Stimulated activated CD8-positive, alpha-beta memory T cell treated with anti-CD3 and anti-CD28 coated beads, Interleukin-2, amount 100 ng/mL, for 1 hour (primary cell): ENCODE measurements at regions not wholly inside any gene's neighbourhood (a gene's known extent, or its start where the extent isn't known, plus 50 kb on each side); places are given as distances from the start of the nearest gene placed in this dataset.

Experiments used
- DNase-seq, 2 donors: peaks; one replicate each; pipeline ENCODE4 v3.0.0-alpha.2; 2020; ENCODE audit warnings: low read depth in 2 of 2

DNA sequence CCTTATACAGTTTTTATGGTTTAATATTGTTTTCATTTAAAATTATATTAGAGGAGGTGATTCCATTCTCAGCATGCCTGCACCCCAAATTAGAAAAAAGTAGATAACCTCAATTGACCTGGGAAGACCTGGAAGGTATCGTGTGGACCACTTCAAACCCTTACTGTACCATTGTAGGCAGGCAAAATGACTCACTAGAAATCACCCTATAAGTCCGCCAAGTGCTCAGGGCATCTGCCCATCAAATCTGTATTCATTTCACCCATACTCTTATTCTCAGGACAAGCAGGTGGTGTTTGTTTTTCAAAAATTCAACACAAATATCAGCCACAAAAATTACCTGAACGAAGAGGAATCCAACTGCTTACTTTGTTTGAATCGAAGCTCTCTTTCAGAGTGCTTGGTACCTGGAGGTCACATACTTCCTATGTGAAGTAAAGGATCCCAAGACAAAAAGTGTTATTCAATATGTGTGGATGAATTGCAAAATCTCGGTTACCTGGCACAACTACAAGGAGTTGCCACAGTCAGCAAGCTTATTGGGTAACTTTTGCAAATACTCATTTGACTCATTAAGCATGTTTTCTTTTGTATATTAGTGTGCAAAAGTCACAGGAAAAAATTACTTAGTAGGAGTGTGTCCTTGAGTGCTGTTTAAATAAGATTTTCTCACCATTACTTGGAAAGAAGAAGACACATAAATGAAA lies 216.2 kb downstream of the ENC1 start:
- DNase-seq: no peak

DNA sequence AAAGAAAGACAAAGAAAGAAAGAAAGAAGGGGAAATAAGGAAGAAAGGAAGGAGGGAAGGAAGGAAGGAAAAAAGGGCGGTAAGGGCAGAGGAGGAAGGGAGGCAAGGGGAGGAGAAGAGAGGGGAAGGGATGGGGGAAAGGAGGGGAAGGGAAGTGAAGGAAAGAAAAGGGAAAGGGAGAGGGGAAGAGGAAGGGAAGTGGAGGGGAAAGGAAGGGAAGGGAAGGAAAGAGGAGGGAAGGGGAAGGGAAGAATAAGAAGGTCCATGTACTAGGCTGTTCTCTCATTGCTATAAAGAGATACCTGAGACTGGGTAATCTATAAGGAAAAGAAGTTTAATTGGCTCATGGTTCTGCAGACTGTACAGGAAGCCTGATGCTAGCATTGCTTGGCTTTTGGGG lies 217.1 kb downstream of the ENC1 start:
- DNase-seq: no peak

DNA sequence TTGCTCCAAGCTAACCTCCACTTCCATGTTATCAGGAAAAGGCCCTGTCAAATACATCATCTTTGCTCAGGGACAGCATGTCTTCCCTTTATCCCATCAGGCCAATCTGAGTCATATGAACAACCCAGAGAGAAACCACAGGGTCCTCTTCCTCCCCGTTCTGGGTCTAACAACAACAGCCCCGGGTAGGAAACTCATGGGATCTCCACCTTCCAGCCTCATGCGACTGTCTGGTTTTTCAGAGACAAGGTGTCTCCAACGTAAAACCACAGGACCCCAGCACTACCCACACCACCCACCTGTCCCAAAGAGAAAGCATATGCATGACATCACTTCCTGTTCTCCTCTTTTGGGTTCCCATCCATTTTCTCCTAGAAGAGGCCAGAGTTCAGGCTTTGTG lies 217.9 kb downstream of the ENC1 start:
- no peak for DNase-seq

DNA sequence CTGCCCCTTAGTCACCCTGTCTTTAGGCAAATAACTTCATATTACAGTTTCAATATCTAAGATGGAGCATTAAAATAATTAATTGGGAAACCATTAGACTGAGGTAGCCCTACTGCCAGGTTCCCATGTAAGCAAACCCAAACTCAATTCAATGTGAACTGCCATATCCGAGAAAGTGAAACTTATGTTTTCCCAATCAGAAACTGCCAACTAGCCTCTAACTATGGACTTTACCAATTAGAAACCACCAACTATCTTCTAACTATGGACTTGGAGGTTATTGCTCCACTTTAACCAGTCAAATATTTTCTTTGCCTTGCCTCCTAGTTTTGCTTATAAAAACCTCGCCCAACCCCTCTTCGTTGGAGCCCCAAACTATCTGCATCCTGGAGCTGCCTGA lies 218.5 kb downstream of the ENC1 start:
- no peak for DNase-seq

DNA sequence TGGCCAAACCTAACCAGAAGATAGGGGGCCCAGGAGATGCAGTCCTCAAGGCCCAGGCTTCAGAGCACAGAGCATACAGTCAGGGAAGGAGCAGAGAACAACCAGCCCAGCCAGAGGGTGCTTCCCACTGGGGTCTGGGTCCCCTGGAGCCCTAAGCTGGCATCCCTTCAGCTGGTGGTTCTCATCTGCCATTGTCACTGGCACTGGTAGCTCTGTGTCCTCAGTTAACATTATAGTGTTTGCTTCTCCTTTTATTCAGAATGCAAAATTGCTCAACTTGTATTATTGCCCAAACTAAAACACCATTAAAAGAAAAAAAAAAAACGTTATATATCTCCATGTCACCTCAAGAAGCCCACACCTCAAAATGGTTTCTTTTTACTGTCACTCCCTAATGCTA lies 219.2 kb downstream of the ENC1 start:
- DNase-seq: no peak

DNA sequence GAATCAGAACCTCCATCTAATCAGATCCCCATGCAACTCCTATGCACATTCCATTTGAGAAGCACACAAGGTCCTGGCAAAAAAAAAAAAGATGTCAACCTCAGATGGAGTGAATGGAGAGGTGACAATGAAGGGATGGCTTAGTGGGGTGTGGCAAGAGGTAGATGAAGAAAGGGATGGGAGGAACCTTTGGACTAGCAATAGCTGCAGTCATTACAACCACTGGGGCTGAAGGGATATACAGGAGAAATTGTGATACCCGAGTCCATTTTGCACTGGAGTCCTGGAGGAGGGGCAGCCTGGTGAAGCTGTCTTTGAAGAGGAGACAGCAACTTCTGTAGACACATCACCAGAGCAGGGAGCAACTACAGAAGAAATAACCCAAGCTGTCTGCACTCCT lies 219.6 kb downstream of the ENC1 start:
- no peak for DNase-seq

DNA sequence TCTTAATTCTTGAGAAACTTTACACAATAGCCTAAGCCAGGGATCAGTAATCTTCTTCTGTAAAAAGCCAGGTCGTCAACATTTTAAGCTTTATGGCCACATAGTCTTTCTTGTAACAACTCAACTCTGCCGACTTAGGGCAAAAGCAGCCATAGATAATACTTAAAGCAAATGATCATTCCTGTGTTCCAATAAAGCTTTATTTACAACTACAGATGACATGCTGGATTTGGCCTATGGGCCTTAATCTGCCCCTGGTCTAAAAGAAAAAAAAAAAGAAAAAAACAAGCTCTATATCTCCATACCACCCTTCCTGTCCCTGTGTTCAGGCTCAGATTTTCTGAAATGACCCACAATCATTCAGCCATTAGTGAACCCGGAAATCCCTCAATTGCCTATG lies 220.3 kb downstream of the ENC1 start:
- no peak for DNase-seq

DNA sequence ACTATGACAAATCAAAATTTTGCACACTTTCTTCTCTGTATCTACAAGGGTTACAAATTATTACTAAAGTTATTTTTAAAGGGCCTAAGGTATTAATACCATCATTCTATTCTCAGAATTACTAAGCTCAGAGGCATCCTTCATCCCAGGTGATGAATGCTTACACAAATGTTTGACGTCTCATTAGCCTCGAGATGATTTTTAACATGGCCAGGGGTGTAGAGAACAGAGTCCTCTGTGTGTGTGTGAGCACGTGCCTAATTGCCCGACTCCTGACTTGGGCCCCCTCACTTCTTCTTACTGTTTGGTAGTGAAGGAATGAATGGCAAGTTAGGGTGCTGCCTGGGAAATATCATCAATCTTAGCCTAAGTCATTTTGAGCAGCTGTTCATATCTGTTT lies 221.1 kb downstream of the ENC1 start:
- no peak for DNase-seq

DNA sequence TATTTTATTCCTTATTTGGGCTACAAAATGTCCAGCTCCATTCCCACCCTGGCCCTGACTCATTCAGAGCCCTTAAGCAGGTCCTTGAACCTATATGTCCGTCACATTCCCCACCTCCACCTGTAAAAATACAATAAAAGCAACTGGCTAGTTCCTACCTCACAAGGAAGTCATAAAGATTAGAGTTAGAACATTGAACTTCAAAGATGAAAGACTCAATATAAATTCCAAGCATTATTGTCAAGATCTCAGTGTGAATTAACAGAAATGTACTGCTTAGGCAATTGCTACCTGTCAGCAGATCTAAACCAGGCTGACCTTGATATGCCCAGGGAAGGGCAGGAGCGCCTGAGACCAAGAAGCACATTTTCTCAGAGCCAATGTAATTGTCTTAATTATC lies 221.8 kb downstream of the ENC1 start:
- DNase-seq: no peak

DNA sequence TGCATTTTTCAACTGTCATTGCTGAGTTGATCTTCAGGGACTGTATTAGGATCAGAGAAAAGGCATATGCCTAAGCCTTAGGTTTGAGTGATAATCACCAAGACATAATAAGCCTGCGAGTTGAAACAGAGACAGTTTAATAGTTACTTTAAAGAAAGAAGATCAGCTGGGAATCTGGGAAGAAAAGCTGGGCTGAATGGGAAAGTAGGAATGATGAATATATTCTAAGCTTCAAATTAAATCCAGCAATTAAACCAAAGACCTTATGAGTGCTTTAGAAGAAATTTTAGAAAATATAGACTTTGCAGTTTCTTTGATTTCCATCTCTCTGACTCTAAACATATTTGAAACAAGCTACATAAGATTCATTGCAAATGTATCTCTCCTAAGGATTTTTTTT lies 222.3 kb downstream of the ENC1 start:
- no peak for DNase-seq

DNA sequence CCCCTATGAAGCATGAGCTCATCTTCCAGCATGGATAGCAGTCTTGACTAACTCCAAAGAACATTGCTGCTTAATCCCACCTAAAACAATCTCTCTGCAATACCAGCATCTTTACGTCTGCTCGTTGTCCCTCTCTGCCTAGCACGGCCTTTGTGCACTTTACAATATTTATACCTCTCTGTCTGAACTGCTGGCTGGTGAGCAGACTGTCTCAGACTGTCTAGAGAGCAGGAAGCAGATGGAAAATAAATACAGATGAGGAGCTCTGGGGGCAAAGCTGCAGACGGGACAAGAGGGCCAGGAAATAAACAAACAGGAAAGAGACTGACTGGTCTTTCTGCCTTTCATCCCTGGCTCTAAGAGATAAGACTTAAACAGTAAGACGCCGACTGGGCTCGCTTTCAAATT lies 224.8 kb downstream of the ENC1 start:
- no peak for DNase-seq

DNA sequence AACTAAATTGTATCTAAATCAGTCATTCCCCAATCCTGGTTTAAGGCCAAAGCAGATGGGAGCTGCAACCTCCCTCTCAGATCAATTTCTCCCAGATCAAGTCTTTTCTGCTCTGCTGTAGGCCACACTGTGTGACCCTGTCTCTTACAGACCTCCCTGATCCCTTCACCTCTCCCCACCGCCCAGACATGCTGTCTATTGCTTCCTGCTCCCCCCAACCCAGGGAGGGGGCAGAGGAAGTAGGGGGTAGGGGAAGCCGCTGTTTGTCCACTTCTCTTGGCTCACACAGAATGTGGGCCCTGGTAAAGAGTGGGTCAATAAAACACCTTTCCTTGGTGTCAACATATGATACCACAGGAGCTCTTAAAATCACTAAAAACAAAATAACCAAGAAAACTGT lies 226.3 kb downstream of the ENC1 start:
- DNase-seq: no peak

DNA sequence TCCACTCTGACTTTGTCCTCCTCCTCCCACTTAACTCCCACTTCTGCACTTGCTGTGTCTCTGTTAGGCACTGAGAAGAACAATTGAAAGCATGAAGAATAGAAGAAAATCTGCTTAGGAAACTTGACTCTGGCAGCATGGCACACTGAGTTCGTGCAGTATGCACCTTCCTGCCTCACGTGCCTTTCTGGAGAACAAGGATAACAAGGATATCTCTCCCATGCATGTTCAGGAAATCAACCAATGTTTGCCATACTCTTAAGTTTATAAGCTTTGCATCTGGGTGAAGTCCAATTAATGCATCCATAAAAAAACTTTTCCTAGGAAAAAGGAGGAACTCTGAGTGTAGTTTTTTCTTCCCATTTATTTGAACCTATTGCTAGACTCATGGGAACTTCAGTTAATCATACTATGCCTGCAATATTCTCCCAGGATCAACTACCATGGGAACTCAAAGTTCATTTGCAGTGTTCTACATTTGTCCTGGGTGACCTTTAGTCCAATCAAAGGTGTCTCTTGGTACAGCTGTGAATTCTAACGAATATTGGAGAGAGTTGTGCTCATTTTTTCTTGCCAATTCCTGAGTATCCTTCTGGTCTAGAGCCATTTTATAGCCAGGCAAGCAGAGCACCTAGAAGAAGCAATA lies 227.0 kb downstream of the ENC1 start:
- DNase-seq: no peak

DNA sequence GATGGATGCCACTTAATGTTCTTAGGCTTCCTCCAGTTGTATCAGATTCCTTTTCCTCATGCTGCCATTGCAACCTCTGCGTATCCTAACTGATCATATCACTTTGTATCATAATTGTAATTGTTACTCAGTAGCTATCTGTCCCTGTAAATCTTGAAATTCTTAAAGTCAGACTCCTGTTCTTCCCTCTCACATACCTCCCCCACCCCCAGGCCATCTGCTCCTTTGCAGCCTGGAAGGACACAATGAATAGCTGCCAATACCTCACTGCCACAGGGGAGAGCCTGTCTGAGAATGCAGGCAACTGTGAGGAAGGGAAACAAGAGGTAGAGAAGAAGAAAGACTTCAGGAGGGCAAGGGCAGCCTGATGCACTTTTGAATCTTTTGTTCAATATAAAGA lies 228.5 kb downstream of the ENC1 start:
- no peak for DNase-seq

DNA sequence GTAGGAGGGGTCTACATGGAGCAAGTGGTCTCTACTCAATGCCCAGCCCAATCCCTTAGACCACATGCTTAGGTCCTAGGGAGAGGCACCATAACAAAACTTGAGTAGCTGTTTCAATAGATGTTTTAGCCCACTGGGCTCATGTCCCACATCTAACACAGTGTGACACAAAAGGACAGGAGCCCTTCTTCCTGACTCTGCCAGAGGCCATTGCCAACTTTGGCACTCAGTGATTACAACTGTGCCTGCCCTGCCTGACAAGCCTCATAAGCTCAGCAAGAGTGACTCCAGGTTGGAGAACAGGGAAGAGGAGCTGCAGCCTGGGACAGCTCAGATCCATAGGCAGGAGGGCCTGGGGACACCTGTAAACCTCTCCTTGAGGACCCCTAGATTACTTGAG lies 230.8 kb downstream of the ENC1 start:
- DNase-seq: no peak

DNA sequence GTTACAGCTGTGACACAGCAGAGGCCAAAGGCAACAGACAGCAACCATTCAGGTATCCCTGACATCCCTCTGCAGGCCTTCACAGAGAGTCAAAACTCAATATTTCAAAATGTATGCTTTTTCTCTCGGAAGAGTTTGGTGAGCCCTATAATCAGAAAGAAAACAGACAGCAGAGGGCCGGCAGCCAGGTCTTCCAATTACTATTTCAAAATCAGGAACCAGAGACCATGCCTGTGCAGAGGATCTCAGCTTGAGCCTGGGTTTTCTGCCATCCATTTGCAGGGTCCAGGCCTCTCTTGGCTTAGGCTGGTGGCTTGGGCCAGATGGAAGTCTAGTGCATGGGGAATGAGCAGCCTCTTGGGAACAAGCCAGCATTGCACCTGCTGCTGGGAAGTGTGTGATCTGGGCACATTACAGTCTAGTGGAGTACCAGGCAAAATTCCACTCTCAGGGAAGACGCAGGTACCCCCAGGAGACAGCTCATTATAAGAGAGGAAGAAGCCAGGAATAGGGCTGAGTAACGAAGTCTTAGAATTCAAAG lies 231.3 kb downstream of the ENC1 start:
- no peak for DNase-seq

DNA sequence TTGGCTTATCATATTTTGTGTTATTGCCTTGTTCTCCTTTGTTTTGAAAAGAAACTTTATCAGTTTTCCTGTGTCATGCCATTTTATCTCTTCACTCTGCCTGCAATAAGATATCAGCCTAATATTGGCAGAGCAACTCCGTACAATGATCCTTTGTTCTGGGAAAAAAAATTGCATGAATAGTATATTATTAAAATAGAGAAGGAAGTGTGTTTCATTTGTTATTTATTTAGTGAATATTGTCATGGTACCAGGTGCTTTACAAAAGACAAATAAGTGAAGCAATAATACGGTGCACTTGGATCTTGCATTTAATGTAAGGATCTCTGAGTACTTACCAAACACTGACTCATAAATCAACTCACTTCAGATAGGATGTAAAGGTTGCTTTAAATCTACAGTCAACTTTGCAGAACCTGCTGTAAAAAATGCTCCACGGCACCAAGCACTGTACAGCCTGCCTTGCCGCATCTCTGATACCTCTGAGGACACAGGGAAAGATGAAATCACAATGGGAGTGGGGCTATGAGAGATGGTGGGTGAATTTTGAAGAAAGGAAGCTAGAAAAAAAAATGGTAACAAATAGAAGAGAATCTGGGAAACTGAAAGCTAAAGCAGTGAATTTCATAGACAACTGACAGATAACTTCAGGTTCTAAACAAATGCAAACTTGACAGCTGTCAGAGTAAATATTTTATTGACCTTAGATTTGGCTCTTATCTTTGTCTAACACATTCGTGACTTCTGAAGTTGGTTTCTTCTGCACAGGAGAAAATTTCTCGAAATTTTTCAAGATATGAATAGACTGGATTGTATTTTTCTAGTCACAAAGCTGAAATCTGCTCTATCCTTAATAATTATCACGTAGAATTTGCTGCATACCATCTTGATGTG lies 232.1 kb downstream of the ENC1 start:
- no peak for DNase-seq

DNA sequence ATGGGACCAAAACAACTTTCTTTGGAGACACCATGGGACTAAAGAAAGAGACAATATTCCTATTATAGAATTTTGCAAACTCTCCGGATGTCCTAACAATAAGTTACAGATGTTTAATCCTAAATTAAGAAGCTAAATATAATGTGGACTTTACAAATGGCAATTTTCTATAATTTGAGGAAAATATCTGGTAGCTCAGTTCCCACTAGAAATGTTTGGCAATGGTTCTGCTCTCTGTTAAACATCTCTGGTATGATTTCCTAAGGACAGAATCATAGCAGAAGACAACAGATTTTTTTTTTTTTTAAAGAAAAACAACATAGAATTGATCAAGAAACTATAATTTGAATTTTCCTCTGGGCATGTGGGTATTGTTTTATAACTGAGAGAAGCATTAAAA lies 232.8 kb downstream of the ENC1 start:
- no peak for DNase-seq

DNA sequence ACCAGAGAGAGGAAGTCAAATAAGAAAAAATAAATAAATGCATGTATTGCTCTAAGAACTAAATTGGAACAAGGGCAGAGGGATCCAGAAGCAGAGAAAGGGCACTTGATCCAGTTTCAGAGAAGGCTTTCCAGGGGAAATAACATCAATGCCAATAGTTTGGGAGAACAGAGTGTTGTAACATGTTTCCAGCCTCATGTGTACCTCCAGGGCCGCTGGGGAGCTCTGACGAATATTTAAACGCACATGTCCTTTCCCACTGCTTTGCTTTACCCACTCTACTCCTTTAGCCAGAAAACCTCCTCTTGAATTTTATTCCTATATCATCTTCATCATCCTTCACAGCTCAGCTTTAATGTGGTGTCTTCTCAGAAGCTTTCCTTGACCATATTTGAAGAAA lies 233.7 kb downstream of the ENC1 start:
- no peak for DNase-seq

DNA sequence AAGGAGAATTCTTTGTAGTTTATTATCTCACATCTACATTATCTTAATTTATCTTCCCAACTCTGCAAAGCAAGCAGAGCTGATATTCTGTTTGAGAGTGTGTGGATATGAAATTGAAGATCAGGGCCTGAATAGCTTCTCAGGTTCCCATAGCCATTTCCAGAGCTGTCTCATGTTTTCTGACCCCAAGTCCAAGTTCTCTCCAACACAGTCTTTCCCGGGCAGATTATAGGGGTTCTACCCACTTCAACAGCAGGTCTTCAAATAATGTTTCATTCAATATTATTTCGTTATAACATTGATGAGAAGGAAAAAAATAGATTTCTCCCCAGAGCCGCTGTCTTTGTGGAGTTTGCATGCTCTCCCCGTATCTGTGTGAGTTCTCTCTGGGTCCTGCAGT lies 234.9 kb downstream of the ENC1 start:
- DNase-seq: no peak

DNA sequence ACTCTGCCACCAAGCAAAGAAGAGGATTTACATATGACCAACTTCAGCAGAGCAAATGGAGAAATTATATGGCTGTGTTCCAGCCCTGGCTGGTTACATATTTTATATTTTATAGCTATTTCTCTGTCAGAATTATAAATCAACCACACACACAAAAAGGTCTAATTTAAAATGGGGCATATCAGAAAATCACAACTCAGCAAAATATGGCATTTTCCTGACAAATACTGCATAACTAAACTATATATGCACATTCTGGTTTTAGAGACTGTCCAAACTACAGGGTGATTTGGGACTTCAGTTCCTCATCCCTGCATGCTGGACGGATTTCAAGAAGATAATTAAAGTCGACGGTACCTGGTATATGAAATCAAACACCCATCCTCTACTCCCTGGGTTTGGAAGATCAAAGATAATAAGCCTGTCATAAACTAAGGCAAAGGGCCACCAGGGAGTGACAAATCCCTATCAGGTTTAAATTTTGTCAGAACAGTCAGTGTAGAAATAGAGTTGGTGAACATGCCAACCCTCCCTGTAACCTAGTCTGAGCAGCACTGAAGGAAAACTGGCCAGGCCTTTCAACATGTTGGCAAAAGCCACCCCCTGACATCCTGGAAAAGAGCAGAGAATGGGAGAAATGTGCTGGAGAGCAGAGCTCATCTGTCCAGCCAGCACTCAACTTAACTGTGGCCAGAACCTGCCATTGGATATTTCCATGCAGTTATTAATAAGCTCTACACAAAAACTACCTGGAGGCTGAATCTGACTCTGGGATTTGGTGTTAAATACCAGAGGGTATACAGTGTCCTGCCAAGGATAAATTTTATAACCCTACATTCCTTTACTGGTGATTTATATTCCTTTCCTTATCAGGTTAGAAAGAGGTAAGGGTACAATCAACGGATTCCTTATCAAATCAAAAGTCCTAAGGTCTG lies 235.7 kb downstream of the ENC1 start:
- DNase-seq: no peak

DNA sequence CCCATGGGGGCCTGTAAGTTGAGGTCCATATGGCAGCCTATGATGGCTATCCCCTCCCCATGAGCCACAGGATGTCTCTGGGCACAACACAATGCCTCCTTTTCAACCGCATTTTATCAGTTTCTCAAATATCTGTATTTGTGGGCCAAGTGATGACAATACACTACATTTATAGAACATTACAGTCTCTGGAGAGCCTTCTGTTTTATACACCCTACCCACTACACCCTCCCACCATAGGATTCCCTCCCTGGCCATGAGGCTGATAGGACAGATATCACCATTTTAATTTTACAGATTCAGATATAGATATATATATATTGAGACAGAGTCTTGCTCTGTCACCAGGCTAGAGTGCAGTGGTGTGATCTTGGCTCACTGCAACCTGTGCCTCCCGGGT lies 236.8 kb downstream of the ENC1 start:
- DNase-seq: no peak
